Nephron progenitor cell (in vitro differentiated cells): ENCODE measurements at regions not wholly inside any gene's neighbourhood (a gene's known extent, or its start where the extent isn't known, plus 50 kb on each side); places are given as distances from the start of the nearest gene placed in this dataset.

ENCODE experiments used
- DNase-seq: peaks from one replicate; pipeline ENCODE4 v3.0.0; 2021
- H3K27ac Mint-ChIP-seq: 2 replicates; pipeline ENCODE4 v1.8.0; 2021; ENCODE audit warnings: mild to moderate bottlenecking, moderate library complexity, mixed read lengths
- H3K27me3 Mint-ChIP-seq: 2 replicates; pipeline ENCODE4 v1.8.0; 2021; ENCODE audit warnings: mild to moderate bottlenecking, low read depth, mixed read lengths; ENCODE audit not compliant: poor library complexity
- H3K36me3 Mint-ChIP-seq: 2 replicates; pipeline ENCODE4 v1.8.0; 2021; ENCODE audit warnings: low read depth, mixed read lengths
- H3K4me1 Mint-ChIP-seq: 2 replicates; pipeline ENCODE4 v1.8.0; 2021; ENCODE audit warnings: mixed read lengths
- H3K4me3 Mint-ChIP-seq: 2 replicates; pipeline ENCODE4 v1.8.0; 2021; ENCODE audit warnings: mild to moderate bottlenecking, moderate library complexity, mixed read lengths
- H3K9me3 Mint-ChIP-seq: 2 replicates; pipeline ENCODE4 v1.8.0; 2021; ENCODE audit warnings: mild to moderate bottlenecking, moderate library complexity, mixed read lengths
- TF ChIP-seq, protein P1 (sequence below): fragments of 200-600 bp; sonication (generic); IDR thresholded peaks from 2 replicates; pipeline ENCODE4 v1.5.0; 2021; ENCODE audit warnings: antibody characterized with exemption

DNA sequence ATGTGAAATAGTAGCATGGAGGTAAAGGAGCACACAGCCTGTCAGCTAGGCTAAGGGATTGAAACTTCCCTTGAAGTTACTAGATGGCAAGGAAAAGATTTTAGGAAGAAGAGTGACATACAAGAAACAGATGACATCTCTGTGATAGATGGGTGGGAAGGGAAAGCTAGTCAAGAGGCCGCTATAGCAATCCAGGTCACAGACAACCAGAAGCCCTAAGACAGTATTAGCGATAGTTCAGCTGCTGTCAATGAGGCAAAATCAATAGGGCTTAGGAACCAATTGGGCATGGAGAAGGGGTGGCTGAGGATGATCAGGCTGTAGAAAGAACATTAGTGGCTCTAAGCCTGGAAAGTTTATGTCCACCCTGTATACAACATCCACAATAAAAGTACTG, 111.1 kb downstream of the GLUL start:
- TF ChIP-seq, protein P1, sequence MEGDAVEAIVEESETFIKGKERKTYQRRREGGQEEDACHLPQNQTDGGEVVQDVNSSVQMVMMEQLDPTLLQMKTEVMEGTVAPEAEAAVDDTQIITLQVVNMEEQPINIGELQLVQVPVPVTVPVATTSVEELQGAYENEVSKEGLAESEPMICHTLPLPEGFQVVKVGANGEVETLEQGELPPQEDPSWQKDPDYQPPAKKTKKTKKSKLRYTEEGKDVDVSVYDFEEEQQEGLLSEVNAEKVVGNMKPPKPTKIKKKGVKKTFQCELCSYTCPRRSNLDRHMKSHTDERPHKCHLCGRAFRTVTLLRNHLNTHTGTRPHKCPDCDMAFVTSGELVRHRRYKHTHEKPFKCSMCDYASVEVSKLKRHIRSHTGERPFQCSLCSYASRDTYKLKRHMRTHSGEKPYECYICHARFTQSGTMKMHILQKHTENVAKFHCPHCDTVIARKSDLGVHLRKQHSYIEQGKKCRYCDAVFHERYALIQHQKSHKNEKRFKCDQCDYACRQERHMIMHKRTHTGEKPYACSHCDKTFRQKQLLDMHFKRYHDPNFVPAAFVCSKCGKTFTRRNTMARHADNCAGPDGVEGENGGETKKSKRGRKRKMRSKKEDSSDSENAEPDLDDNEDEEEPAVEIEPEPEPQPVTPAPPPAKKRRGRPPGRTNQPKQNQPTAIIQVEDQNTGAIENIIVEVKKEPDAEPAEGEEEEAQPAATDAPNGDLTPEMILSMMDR, result no peak
- Mint-ChIP-seq H3K27ac (no peak overlapping the region), H3K36me3 (no peaks in the 10 kb centered on the region), H3K4me1 (peaks cover 8% of the 10 kb centered on the region), H3K9me3 (no peaks in the 10 kb centered on the region), H3K4me3 (no peak overlapping the region), H3K27me3 (no peaks in the 10 kb centered on the region)
- no peak for DNase-seq

DNA sequence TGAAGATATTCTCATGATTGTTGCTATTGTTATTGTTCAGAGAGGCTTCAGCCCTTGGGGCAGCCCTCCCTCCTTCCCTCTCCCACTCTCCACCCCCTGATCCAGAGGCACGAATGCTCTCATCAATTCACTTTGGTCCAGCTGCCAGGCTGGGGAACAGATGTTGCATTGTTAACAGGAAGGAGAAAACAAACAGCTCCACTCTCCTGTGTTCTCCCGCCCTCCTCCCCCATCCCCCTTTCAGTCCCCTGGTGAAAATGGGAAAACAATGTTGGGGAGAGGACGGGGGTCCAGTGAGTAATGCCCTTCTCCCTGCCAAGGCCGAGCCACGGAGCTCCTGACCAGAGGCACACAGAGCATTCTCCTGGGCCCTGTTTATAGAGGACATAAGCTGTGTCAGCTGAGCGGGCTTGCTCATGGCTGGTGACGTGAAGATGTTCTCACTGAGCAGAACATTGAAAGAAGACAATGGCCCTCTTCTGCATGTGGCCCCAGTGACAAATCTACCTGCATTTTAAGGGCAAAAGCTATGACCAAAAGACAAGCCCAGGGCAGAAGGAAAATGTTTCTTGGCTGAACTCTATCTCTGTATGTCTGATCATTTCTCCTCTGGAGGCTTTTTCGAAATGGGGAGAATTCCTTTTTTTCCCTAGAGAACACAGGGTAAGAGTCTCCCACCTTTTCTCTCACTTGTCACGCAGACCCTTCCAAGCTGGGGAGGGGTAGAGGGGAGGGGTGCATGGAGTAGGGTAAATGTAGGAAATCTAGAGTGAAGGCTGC, 111.7 kb downstream of the GLUL start:
- no peak overlapping the region for H3K4me3 Mint-ChIP-seq
- TF ChIP-seq, protein P1, result no peak
- no peak overlapping the region for H3K27ac Mint-ChIP-seq
- DNase-seq, result no peak
- H3K27me3 Mint-ChIP-seq, result no peaks in the 10 kb centered on the region
- no peaks in the 10 kb centered on the region for H3K9me3 Mint-ChIP-seq
- peaks cover 8% of the 10 kb centered on the region for H3K4me1 Mint-ChIP-seq
- no peaks in the 10 kb centered on the region for H3K36me3 Mint-ChIP-seq

DNA sequence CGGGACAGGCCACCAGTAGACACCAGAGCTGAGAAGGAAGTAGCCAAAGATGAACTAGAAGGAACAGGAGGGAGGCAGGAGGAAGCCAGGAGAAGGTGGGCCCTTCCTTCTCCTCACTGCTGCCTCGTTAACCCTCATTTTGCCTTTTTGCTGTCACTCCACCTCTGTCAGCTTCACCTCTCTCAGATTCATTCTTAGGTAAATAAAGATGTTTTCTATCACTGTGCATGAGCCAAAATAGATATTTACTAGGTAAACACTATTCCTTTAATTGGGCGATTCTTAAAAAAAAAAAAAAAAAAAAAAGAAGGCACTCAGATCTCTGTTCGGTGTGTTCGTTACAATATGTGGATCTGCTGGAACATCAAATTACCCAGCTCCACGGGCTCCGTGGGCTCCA, 112.3 kb downstream of the GLUL start:
- Mint-ChIP-seq H3K9me3 (no peaks in the 10 kb centered on the region), H3K36me3 (no peaks in the 10 kb centered on the region), H3K27ac (no peak overlapping the region), H3K4me1 (peaks cover 8% of the 10 kb centered on the region), H3K4me3 (no peak overlapping the region), H3K27me3 (no peaks in the 10 kb centered on the region)
- TF ChIP-seq, protein P1, result no peak
- DNase-seq, result no peak

DNA sequence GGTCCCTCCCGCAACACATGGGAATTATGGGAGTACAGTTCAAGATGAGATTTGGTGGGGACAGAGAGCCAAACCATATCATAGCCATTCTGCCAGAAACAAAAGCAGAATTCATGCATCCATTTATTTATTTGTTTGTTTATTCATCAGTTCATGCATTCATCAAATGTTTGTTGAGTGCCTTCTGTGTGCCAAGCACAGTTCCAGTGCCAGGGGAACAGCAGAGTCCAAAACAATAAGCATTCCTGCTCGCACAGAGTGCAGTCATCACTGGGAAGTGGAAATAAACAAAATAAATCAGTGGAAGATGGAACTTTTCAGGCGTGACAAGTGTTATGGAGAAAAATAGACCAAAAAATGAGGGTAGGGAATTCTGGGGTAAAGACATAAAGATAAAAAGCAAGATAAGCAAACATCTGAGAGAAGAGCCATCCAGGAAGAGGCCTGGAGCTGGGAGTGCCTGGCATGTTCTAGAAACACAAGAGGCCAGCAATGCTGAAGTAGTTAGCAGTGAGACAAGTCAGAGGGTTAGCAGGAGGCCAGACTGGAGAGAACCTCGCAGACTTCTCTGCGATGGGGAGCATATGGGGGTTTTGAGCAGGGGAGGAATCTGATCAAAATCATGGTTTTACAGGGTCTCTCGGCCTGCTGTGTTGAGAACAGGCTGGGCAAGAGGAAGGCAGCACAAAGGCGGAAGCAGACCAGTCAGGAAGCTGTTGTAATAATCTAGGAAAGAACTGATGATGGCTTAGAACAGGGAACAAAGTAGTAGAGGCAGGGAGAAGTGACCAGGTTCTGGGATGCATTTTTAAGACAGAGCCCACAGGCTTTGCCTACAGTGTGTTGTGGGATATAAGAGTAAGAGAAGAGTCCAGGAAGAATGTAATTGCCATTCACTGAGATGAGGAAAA, 113.2 kb downstream of the GLUL start:
- no peaks in the 10 kb centered on the region for H3K36me3 Mint-ChIP-seq
- H3K4me3 Mint-ChIP-seq, result no peak overlapping the region
- DNase-seq, result no peak
- no peaks in the 10 kb centered on the region for H3K27me3 Mint-ChIP-seq
- no peaks in the 10 kb centered on the region for H3K9me3 Mint-ChIP-seq
- H3K27ac Mint-ChIP-seq, result no peak overlapping the region
- TF ChIP-seq, protein P1, result no peak
- H3K4me1 Mint-ChIP-seq, result peaks cover 8% of the 10 kb centered on the region

DNA sequence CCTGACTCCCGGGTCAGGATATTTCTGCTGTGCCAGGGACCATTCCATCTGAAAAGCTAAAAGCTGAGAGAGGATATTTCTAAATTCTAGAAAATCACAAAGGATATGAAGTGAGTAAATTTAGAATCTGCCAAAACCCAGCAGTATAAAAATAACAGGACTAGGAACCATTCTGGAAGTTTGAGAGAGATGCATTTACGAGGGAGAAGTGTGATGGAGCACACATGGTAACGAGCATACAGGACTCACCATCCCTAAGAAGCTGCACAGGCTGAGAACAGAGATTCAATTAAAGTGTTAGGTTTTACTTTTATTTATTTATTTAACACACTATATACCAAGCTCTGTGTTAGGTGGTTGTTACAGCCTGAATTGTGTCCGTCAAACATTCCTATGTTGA, 116.3 kb downstream of the GLUL start:
- Mint-ChIP-seq H3K4me3 (no peak overlapping the region), H3K36me3 (no peaks in the 10 kb centered on the region), H3K4me1 (peaks cover 10% of the 10 kb centered on the region), H3K9me3 (no peaks in the 10 kb centered on the region), H3K27ac (no peak overlapping the region), H3K27me3 (peaks cover 6% of the 10 kb centered on the region)
- TF ChIP-seq, protein P1, result no peak
- no peak for DNase-seq
